ENCODE measurements at regions not wholly inside any gene's neighbourhood (a gene's known extent, or its start where the extent isn't known, plus 50 kb on each side); places are given as distances from the start of the nearest gene placed in this dataset.

- no peaks in the 10 kb centered on the region for H3K27me3 ChIP-seq (ENCODE audit: control insufficient read depth in 4 of 4, insufficient read depth in 4 of 4, low read length in 3 of 4)
- H3K9ac ChIP-seq (ENCODE audit: low read depth in 1 of 2, low read length in 2 of 2): no peak overlapping the region
- no peak for DNase-seq (ENCODE audit: low spot score)
- TF ChIP-seq EGR1 (IDR thresholded peaks at IDR 0.05; ENCODE audit: low read depth in 2 of 2) (no peak), NR2F2 (IDR thresholded peaks at IDR 0.05) (no peak), HNF4G (IDR thresholded peaks at IDR 0.05) (no peak), JUND (IDR thresholded peaks at IDR 0.05) (no peak), RXRA (IDR thresholded peaks at IDR 0.05) (no peak), MAX (IDR thresholded peaks at IDR 0.05) (no peak), YY1 (IDR thresholded peaks at IDR 0.05) (no peak)
- H3K36me3 ChIP-seq (ENCODE audit: control insufficient read depth in 4 of 4, insufficient read depth in 3 of 4, low read depth in 1 of 4, low read length in 3 of 4): no peaks in the 10 kb centered on the region
- H3K4me1 ChIP-seq (ENCODE audit: control insufficient read depth in 4 of 4, insufficient read depth in 4 of 4, low read length in 3 of 4): no peaks in the 10 kb centered on the region
- H3K27ac ChIP-seq (ENCODE audit: low read depth in 1 of 2, low read length in 2 of 2): no peak overlapping the region
- H3K9me3 ChIP-seq (ENCODE audit: control insufficient read depth in 4 of 4, low read length in 3 of 4): no peaks in the 10 kb centered on the region
- no peak overlapping the region for H3K4me3 ChIP-seq (ENCODE audit: low read depth in 1 of 3, low read length in 3 of 3)
Measured at GRCh38 chr2:41662461-41662860, 385.4 kb upstream of the PKDCC start.

- 55% methylated on average over 5 of the region's 5 CpGs for WGBS
- TF ChIP-seq RAD21 (IDR thresholded peaks at IDR 0.05): no peak
- TF ChIP-seq TAF1 (conservative IDR thresholded peaks at IDR 0.05): no peak
- no peak for TF ChIP-seq FOXA2 (IDR thresholded peaks at IDR 0.05)
- DNase-seq (ENCODE audit: low spot score): no peak
- Histone ChIP-seq H3K36me3 (ENCODE audit: control insufficient read depth in 4 of 4, insufficient read depth in 3 of 4, low read depth in 1 of 4, low read length in 3 of 4) (no peaks in the 10 kb centered on the region), H3K4me1 (ENCODE audit: control insufficient read depth in 4 of 4, insufficient read depth in 4 of 4, low read length in 3 of 4) (no peaks in the 10 kb centered on the region), H3K9ac (ENCODE audit: low read depth in 1 of 2, low read length in 2 of 2) (no peak overlapping the region), H3K4me3 (ENCODE audit: low read depth in 1 of 3, low read length in 3 of 3) (no peak overlapping the region), H3K9me3 (ENCODE audit: control insufficient read depth in 4 of 4, low read length in 3 of 4) (no peaks in the 10 kb centered on the region), H3K27ac (ENCODE audit: low read depth in 1 of 2, low read length in 2 of 2) (no peak overlapping the region), H3K27me3 (ENCODE audit: control insufficient read depth in 4 of 4, insufficient read depth in 4 of 4, low read length in 3 of 4) (no peaks in the 10 kb centered on the region)
Measured at GRCh38 chr2:41663056-41663455, 384.8 kb upstream of the PKDCC start.

- no peaks in the 10 kb centered on the region for H3K36me3 ChIP-seq (ENCODE audit: control insufficient read depth in 4 of 4, insufficient read depth in 3 of 4, low read depth in 1 of 4, low read length in 3 of 4)
- TF ChIP-seq RXRA (IDR thresholded peaks at IDR 0.05) (no peak), HNF4G (IDR thresholded peaks at IDR 0.05) (no peak)
- H3K9me3 ChIP-seq (ENCODE audit: control insufficient read depth in 4 of 4, low read length in 3 of 4): no peaks in the 10 kb centered on the region
- H3K9ac ChIP-seq (ENCODE audit: low read depth in 1 of 2, low read length in 2 of 2): no peak overlapping the region
- WGBS: 81% methylated on average over 2 of the region's 2 CpGs
- no peaks in the 10 kb centered on the region for H3K27me3 ChIP-seq (ENCODE audit: control insufficient read depth in 4 of 4, insufficient read depth in 4 of 4, low read length in 3 of 4)
- no peak for DNase-seq (ENCODE audit: low spot score)
- H3K27ac ChIP-seq (ENCODE audit: low read depth in 1 of 2, low read length in 2 of 2): no peak overlapping the region
- no peak overlapping the region for H3K4me3 ChIP-seq (ENCODE audit: low read depth in 1 of 3, low read length in 3 of 3)
- H3K4me1 ChIP-seq (ENCODE audit: control insufficient read depth in 4 of 4, insufficient read depth in 4 of 4, low read length in 3 of 4): no peaks in the 10 kb centered on the region
Measured at GRCh38 chr2:41668529-41668928, 379.3 kb upstream of the PKDCC start.

- WGBS: 72% methylated on average over 7 of the region's 7 CpGs
- TF ChIP-seq SP1 (IDR thresholded peaks at IDR 0.05) (no peak), TAF1 (conservative IDR thresholded peaks at IDR 0.05) (no peak), FOXA2 (IDR thresholded peaks at IDR 0.05) (no peak), YY1 (IDR thresholded peaks at IDR 0.05) (no peak), MAX (IDR thresholded peaks at IDR 0.05) (no peak), EGR1 (IDR thresholded peaks at IDR 0.05; ENCODE audit: low read depth in 2 of 2) (no peak), FOXA1 (IDR thresholded peaks at IDR 0.05) (no peak), HNF4G (IDR thresholded peaks at IDR 0.05) (no peak), JUND (IDR thresholded peaks at IDR 0.05) (no peak), GABPA (IDR thresholded peaks at IDR 0.05 in 1 of 2, conservative IDR thresholded peaks at IDR 0.05 in 1 of 2) (no peak)
- DNase-seq (ENCODE audit: low spot score): no peak
Measured at GRCh38 chr2:41678639-41679038, 369.2 kb upstream of the PKDCC start.

More at GRCh38 chr2:41678639-41679038, 369.2 kb upstream of the PKDCC start:
- H3K4me1 ChIP-seq (ENCODE audit: control insufficient read depth in 4 of 4, insufficient read depth in 4 of 4, low read length in 3 of 4): no peaks in the 10 kb centered on the region
- H3K4me3 ChIP-seq (ENCODE audit: low read depth in 1 of 3, low read length in 3 of 3): no peak overlapping the region
- H3K36me3 ChIP-seq (ENCODE audit: control insufficient read depth in 4 of 4, insufficient read depth in 3 of 4, low read depth in 1 of 4, low read length in 3 of 4): no peaks in the 10 kb centered on the region
- H3K9ac ChIP-seq (ENCODE audit: low read depth in 1 of 2, low read length in 2 of 2): no peak overlapping the region
- H3K27me3 ChIP-seq (ENCODE audit: control insufficient read depth in 4 of 4, insufficient read depth in 4 of 4, low read length in 3 of 4): no peaks in the 10 kb centered on the region
- H3K9me3 ChIP-seq (ENCODE audit: control insufficient read depth in 4 of 4, low read length in 3 of 4): peaks cover 0 to 2% (median 0%) of the 10 kb centered on the region in 4 donors
- no peak overlapping the region for H3K27ac ChIP-seq (ENCODE audit: low read depth in 1 of 2, low read length in 2 of 2)
